SK-N-SH treated with all-trans-retinoic acid at 6 μM for 48 hours (cell line): ENCODE measurements at regions not wholly inside any gene's neighbourhood (a gene's known extent, or its start where the extent isn't known, plus 50 kb on each side); places are given as distances from the start of the nearest gene placed in this dataset.

Experiments used
- ATAC-seq: fragments of 200-7000 bp; cut with Tn5 transposase; 3 replicates; pipeline ENCODE4 v1.9.1; 2020; ENCODE audit warnings: mild to moderate bottlenecking, moderate library complexity
- ARNTL ChIP-seq: fragments of 450-650 bp; formaldehyde crosslinking; IDR thresholded peaks from 2 replicates; pipeline ENCODE4 v1.5.0; 2020; ENCODE audit warnings: low read depth, mild to moderate bottlenecking, moderate library complexity, borderline replicate concordance
- BACH2 ChIP-seq: fragments of 250-450 bp; sonication (Bioruptor Pico); IDR thresholded peaks from 2 replicates; pipeline ENCODE4 v1.9.0; 2021; ENCODE audit warnings: mild to moderate bottlenecking, borderline replicate concordance
- CREB5 ChIP-seq: fragments of 250-450 bp; sonication (Bioruptor Pico); IDR thresholded peaks from 2 replicates; pipeline ENCODE4 v1.5.1; 2020; ENCODE audit warnings: low read depth, mild to moderate bottlenecking, moderate library complexity
- CSRNP3 ChIP-seq: fragments of 250-450 bp; sonication (Bioruptor Pico); IDR thresholded peaks from 2 replicates; pipeline ENCODE4 v1.5.1; 2021; ENCODE audit warnings: mild to moderate bottlenecking, moderate library complexity
- GLIS3 ChIP-seq: fragments of 250-450 bp; sonication (Bioruptor Pico); IDR thresholded peaks from 2 replicates; pipeline ENCODE4 v1.5.0; 2020; ENCODE audit warnings: mild to moderate bottlenecking, moderate library complexity
- ISL1 ChIP-seq: fragments of 250-450 bp; sonication (Bioruptor Pico); IDR thresholded peaks from 2 replicates; pipeline ENCODE4 v2.1.2; 2022; ENCODE audit warnings: mild to moderate bottlenecking, moderate library complexity
- OSR1 ChIP-seq: fragments of 250-450 bp; sonication (Bioruptor Pico); IDR thresholded peaks from 2 replicates; pipeline ENCODE4 v1.8.0; 2022; ENCODE audit warnings: moderate library complexity, mild to moderate bottlenecking, inconsistent platforms
- PATZ1 ChIP-seq: fragments of 250-450 bp; sonication (Bioruptor Pico); IDR thresholded peaks from 2 replicates; pipeline ENCODE4 v1.8.0; 2020; ENCODE audit warnings: mild to moderate bottlenecking, moderate library complexity, borderline replicate concordance
- POU6F1 ChIP-seq: fragments of 250-450 bp; sonication (Bioruptor Pico); IDR thresholded peaks from 2 replicates; pipeline ENCODE4 v1.8.0; 2021; ENCODE audit warnings: low read depth, mild to moderate bottlenecking, moderate library complexity, borderline replicate concordance
- RARB ChIP-seq: fragments of 250-450 bp; sonication (Bioruptor Pico); IDR thresholded peaks from 2 replicates; pipeline ENCODE4 v1.8.0; 2021; ENCODE audit warnings: mild to moderate bottlenecking, moderate library complexity
- SNAI2 ChIP-seq: fragments of 250-450 bp; sonication (Bioruptor Pico); IDR thresholded peaks from 2 replicates; pipeline ENCODE4 v1.5.0; 2020; ENCODE audit warnings: mild to moderate bottlenecking, moderate library complexity
- TCF4 ChIP-seq: fragments of 250-450 bp; sonication (Bioruptor Pico); IDR thresholded peaks from 2 replicates; pipeline ENCODE4 v1.8.0; 2021; ENCODE audit warnings: mild to moderate bottlenecking, moderate library complexity, borderline replicate concordance
- TOX ChIP-seq: fragments of 250-450 bp; sonication (Bioruptor Pico); IDR thresholded peaks from 2 replicates; pipeline ENCODE4 v1.8.0; 2021; ENCODE audit warnings: mild to moderate bottlenecking, moderate library complexity, borderline replicate concordance
- TSHZ2 ChIP-seq: fragments of 250-450 bp; sonication (Bioruptor Pico); IDR thresholded peaks from 2 replicates; pipeline ENCODE4 v1.5.0; 2020; ENCODE audit warnings: mild to moderate bottlenecking, moderate library complexity
- ZC3H10 ChIP-seq: fragments of 250-450 bp; sonication (Bioruptor Pico); IDR thresholded peaks from 2 replicates; pipeline ENCODE4 v1.5.1; 2021; ENCODE audit warnings: mild to moderate bottlenecking, moderate library complexity
- ZFP3 ChIP-seq: fragments of 250-450 bp; sonication (Bioruptor Pico); IDR thresholded peaks from 2 replicates; pipeline ENCODE4 v1.5.0; 2020; ENCODE audit warnings: mild to moderate bottlenecking, moderate library complexity
- ZFP30 ChIP-seq: fragments of 450-650 bp; formaldehyde crosslinking; IDR thresholded peaks from 2 replicates; pipeline ENCODE4 v1.5.0; 2022; ENCODE audit warnings: mild to moderate bottlenecking, moderate library complexity
- ZNF565 ChIP-seq: fragments of 450-650 bp; formaldehyde crosslinking; conservative IDR thresholded peaks from 2 replicates; pipeline ENCODE4 v1.5.0; 2020; ENCODE audit warnings: low read depth, mild to moderate bottlenecking, moderate library complexity
- ZNF70 ChIP-seq: fragments of 450-650 bp; formaldehyde crosslinking; IDR thresholded peaks from 2 replicates; pipeline ENCODE4 v1.5.0; 2020; ENCODE audit warnings: mild to moderate bottlenecking, moderate library complexity
- ZNF8 ChIP-seq: fragments of 450-650 bp; formaldehyde crosslinking; IDR thresholded peaks from 2 replicates; pipeline ENCODE4 v1.5.0; 2020; ENCODE audit warnings: mild to moderate bottlenecking, moderate library complexity

GRCh38 chr1:14544319-14544718 lies 54.2 kb upstream of the KAZN start:
- ATAC-seq: no peak
- no peak for TF ChIP-seq GLIS3 (CRISPR knock-in tag)
- no peak for TF ChIP-seq CSRNP3 (CRISPR knock-in tag)
- no peak for TF ChIP-seq ISL1 (CRISPR knock-in tag)
- TF ChIP-seq TOX (CRISPR knock-in tag): no peak
- no peak for TF ChIP-seq ZFP3
- TF ChIP-seq ZNF70 (CRISPR knock-in tag): no peak
- no peak for TF ChIP-seq ARNTL
- no peak for TF ChIP-seq ZNF565 (CRISPR knock-in tag)
- TF ChIP-seq SNAI2 (CRISPR knock-in tag): no peak
- TF ChIP-seq OSR1 (CRISPR knock-in tag): no peak
- no peak for TF ChIP-seq TCF4 (CRISPR knock-in tag)
- no peak for TF ChIP-seq ZNF8 (CRISPR knock-in tag)
- no peak for TF ChIP-seq CREB5 (CRISPR knock-in tag)
- TF ChIP-seq ZFP30 (CRISPR knock-in tag): no peak
- no peak for TF ChIP-seq POU6F1 (CRISPR knock-in tag)
- no peak for TF ChIP-seq BACH2 (CRISPR knock-in tag)
- TF ChIP-seq RARB (CRISPR knock-in tag): no peak
- no peak for TF ChIP-seq PATZ1 (CRISPR knock-in tag)
- TF ChIP-seq TSHZ2 (CRISPR knock-in tag): no peak

- no peak for ATAC-seq
- no peak for TF ChIP-seq ZNF565 (CRISPR knock-in tag)
- no peak for TF ChIP-seq POU6F1 (CRISPR knock-in tag)
Measured at GRCh38 chr1:14545422-14546025, 53.0 kb upstream of the KAZN start.

- ATAC-seq: no peak
- TF ChIP-seq BACH2 (CRISPR knock-in tag): no peak
- TF ChIP-seq CSRNP3 (CRISPR knock-in tag): no peak
- TF ChIP-seq ZNF565 (CRISPR knock-in tag): no peak
- no peak for TF ChIP-seq TOX (CRISPR knock-in tag)
- TF ChIP-seq GLIS3 (CRISPR knock-in tag): no peak
- no peak for TF ChIP-seq CREB5 (CRISPR knock-in tag)
- no peak for TF ChIP-seq PATZ1 (CRISPR knock-in tag)
- TF ChIP-seq ZNF8 (CRISPR knock-in tag): no peak
- no peak for TF ChIP-seq ZFP30 (CRISPR knock-in tag)
- no peak for TF ChIP-seq ZC3H10 (CRISPR knock-in tag)
- no peak for TF ChIP-seq TCF4 (CRISPR knock-in tag)
- TF ChIP-seq OSR1 (CRISPR knock-in tag): no peak
Measured at GRCh38 chr1:14546416-14546815, 52.1 kb upstream of the KAZN start.
